ENCODE measurements at regions not wholly inside any gene's neighbourhood (a gene's known extent, or its start where the extent isn't known, plus 50 kb on each side); places are given as distances from the start of the nearest gene placed in this dataset.
"Not testable (repeated sequence)": the region's sequence is repeated elsewhere in the genome, so short reads cannot be mapped to it uniquely, and the experiment has no call there.

DNA sequence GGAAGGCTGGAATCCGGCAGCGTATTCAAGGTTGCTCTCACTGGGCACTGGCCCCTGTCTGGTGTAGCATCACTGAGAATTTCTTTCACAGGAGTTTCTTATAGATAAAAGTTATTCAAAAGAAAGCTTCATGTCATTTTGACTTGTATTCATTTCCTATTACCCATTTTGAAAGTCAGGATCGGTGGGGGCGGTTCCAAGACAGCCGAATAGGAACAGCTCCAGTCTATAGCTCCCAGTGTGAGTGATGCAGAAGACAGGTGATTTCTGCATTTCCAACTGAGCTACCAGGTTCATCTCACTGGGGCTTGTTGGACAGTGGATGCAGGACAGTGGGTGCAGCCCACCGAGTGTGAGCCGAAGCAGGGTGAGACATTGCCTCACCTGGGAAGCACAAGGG is 51.5 kb upstream of the CDC42EP3 start:
- DNase-seq = not testable (repeated sequence)

DNA sequence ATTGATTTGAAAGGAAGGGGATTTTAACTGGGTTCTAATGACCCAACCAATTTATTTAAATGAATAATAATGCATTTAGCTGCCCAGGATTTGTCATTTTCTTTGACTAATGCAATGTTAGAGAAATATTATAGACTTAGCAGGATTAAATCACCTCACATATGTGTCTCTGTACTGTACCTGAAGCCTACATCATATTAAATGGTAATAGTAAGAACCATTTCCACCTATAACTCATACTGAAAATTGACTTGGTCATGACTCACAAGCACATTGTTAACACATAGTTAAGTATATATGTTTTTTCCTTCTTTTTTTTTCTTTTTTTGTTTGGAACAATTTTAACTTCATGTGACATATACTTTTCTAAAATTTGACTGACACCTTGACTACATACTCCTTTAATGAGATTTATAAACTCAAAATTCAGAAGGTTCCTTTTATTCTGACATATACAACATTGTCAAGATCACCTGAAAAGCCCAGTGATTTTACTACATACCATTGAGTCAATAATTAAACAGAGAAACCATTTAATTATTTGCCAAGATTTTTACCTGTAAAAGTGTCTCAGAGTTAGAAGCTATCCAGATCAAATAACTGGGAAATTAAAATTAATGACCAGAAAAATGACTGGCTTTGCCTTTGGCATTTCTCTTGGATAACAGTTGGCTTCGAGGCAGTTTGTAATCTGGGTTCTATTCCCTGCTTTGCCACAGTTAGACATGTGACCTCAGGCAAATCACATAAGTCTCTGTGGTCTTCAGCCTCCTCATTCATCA is 58.8 kb upstream of the CDC42EP3 start:
- no peak for DNase-seq

DNA sequence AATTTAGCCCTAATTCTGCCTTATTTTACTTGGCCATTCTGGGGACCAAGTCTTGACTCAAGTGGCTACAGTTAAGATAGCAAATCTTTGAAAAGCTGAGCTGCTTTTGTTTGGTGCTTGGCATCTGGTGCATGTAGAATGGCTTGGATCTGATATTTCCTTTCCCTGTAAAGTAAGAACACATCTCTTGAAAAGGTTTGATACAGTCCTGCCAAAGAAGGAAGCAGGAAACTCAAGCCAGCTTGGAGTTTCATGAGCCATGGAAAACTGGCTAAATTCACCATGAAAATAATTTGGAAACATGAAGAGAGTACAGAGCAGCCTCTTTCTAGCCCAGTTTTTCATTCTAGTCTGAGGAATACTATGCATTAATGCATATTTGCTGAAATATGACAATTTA is 61.0 kb upstream of the CDC42EP3 start:
- not testable (repeated sequence) for DNase-seq

DNA sequence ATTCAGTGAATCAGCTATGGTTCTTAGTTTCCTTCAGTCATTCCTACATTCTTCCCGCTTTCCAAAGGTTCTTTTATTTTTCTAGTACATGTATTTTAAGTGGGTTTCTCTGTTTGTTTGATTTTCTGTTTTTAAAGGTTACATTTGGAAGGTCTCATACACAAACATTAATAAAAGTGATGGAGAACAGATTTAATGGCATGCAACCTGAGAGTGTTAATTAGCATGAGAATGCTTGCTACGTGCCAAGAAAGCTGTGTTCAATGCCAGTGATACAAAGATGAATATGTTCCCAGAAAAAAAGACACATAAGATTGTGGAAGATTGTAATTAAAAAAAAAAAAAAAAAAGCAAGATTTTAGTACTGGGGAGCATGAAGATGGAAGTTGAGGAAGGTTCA is 61.8 kb upstream of the CDC42EP3 start:
- no peak for DNase-seq

DNA sequence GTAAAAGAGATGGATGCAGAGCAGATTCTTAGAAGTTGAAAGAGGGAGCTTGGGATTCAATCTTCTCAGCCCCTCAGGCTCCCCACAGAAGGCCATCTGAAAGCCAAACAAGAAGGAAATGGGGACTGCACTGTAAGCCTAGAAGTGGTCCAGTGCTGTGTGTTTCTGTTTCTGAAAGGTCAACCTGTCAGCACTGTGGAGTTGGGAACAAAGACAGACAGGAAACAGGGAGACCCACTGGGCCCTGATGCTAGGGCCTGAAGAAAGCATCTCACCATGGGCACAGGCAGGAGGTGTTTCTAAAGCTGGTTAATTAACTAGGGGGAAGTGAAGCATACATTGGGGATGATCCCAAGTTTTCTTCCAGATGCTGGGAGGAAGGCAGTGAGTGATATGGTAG is 62.5 kb upstream of the CDC42EP3 start:
- not testable (repeated sequence) for DNase-seq

DNA sequence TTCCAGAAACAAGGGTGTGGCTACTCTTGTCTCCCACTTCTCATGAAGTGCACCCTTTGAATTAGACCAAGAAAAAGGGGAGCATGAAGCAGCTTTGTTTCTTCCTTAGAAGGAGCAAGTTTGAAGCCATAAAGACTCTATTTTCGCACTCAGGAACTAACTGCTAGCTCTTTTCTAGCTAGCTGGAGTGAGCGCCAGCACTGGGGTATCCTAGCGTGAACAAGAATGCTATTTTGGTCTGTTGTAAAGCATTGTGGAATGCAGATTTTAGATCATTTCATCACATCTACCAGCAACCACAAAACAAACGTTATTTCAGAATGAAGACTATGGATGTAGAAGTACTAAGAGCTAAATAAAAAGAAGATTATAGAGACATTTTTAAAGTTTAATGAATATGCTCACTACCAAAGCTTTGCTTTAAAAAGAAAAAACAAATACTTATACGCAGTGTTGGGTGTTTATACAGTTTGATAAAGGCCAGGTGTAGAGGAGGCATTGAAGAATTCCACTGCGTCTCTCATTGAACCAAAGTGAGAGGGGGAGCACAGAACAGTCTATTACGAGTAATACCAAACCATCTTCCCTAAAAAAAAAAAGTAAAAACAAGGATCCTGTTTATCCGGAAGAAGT is 63.6 kb upstream of the CDC42EP3 start:
- not testable (repeated sequence) for DNase-seq

DNA sequence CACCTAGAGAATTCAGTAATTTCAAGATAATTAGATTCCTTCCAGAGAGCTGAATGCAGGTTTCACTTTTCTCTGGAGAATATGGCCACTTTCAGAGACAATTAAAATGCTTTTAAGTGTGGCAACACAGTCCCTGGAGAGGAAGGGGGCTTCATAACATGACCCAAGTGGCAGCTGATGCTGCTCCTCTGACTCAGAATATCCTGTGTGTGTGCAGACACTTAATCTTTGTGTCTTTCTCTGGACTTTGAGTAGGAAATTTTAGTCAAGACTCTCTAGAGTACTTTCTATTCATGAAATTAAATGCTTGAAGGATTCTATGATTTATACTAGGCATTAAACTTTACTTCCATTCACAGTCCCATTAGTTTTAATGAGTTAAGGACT is 64.1 kb upstream of the CDC42EP3 start:
- DNase-seq = not testable (repeated sequence)

DNA sequence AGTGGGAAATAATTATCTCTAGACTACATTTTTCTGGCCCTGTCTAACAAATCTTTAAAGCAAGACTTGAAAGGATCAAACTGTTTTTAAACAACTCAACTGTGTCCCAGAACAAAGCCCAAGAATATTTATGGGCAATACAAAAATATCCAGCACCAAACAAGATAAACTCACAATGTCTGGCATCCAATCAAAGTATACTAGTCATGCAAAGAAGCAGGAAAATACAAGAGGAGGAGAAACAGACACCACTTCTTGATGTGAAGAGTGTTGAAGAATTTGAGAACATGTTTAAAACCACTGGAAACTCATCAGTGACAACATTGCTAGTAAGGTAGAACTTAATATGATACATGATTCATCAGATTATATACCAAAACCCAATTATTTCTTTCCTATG is 66.1 kb upstream of the CDC42EP3 start:
- no peak for DNase-seq

DNA sequence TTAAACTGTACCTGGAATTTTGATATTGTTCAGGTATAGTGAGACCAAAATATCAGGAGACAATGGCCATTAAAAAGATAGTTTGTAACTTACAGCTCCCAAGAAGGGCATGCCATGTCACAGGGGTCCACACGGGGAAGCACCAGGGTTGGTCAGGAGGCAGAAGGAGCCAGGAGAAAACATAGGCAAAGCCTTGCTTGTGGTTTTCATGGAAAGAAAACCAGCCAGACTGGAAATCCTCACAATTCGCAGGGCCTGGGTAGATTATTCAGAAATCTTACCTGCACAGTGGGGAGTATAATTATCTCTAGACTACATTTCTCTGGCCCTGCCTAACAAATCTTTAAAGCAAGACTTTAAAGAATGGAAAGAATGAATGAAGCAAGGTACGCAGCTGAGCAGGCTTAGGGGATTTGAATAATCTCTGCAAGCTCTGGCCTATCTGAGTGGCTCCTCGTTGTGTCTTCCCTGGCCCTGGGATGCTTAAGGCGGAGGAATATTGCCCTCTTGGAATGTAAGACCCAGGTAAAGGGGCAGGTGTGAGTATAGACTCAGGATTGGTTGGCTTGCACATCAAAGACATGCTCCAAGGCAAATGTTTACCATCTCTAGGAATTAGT is 66.9 kb upstream of the CDC42EP3 start:
- DNase-seq = no peak

DNA sequence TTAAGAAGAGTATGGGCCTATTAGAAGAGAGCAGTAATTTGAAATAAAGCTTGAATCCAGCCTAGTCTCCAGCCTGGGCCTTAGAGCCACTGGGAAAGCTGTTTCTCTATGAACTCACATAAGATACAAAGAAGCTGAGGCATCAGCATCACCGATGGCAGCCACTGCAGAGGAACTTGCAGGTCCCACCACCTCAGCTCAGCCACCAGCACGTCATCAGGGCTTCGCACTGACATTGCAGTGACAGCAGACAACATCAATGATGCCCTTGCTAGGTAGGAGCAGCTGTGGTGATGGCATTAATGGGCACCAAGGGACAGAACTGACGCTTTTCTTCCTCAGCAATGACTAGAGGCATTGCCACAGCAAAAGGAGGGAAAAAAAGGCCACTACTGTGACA is 67.7 kb upstream of the CDC42EP3 start:
- DNase-seq = no peak

DNA sequence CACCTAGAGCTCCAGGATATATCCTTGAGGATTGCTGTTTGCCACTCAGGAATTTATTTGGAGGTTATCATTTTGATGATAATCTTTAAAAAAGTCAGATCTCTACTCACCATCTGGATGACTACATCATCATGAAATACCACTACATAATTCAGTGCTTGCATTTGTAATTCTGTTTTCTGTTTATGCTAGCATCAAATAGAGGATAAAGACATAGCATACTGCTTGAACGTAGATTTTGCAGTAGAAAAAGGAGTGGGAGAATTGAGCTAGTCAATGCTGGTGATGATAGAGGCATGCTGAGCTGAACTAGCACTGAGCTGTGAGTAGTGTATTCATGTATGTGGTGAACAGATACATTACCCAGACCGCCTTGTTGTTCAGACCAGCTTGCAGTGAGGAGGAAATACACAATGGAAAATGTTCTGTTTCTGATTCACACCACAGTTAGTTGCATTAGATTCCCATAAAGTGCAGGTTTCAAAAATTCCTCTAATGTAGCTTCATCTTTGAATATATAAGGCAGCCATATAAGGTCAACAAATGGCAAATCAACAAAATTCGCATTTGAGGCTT is 68.8 kb upstream of the CDC42EP3 start:
- DNase-seq = no peak

DNA sequence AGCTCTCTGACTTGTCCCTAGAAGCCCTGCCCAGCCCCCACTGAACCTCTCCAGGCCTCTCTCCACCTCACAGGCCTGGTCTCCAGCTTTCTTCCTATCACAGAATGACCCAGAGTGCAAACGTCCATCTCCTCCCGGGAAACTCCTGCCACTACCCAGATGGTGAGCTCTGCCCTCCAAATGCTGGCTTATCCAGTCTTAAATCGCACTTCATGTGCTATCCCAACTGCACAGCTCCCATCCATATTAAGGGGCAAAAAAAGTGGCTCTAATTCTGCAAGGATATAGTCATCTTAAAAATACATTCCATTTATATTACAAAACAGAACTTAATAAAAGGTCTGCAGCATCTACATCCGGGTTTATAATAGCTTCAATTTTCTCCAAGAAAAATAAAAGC is 70.8 kb upstream of the CDC42EP3 start:
- no peak for DNase-seq

DNA sequence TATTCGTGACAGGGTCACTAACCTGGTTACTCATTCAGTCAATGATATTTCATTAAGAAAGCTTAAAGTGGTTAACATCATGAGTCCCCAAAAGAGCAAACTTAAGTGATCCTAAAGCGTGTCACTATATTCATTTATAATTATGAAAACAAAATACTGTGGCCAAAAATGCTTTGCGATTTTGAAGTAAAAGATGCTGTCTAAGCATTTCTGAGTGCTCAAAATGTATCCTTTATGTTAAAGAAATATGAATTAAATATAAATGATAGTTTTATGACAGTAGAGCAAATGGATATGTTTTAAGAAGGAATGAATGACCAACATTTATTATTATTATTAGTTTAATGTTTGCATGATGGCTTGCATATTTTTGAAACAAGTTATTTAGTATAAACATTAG is 72.6 kb upstream of the CDC42EP3 start:
- no peak for DNase-seq

DNA sequence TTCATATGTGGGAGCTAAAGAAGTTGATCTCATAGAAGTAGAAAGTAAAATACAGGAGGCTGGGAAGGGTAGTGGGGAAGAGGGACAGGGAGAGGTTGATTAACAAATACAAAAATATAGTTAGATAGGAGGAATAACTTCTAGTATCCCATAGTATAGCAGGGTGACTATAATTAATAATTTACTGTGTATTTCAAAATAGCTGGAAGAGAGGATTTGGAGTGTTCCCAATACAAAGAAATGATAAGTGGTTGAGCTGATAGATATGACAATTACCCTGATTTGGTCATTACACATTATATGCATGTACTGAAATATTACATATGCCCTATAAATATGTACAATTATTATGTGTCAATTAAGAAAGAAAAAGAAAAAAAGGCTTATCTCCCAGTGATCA is 73.5 kb upstream of the CDC42EP3 start:
- DNase-seq = not testable (repeated sequence)

DNA sequence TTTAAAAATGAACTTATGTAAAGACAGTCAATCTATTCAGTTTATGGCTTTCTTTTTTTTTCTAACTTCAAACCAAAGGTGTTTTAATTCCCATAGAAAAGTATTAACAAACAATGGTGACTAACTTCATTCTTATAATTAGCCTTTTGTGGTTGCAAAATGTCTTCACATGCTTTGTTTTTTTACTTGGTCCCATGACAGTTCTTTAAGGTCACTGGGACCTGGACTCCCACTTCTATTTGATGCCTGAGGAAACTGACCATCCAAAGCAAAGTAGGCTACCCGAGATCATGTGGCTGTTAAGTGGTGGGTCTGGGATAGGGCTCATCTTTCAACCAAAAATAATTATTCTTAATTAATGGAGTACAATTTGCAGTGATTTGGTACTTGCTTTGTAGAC is 74.6 kb upstream of the CDC42EP3 start:
- DNase-seq = not testable (repeated sequence)

DNA sequence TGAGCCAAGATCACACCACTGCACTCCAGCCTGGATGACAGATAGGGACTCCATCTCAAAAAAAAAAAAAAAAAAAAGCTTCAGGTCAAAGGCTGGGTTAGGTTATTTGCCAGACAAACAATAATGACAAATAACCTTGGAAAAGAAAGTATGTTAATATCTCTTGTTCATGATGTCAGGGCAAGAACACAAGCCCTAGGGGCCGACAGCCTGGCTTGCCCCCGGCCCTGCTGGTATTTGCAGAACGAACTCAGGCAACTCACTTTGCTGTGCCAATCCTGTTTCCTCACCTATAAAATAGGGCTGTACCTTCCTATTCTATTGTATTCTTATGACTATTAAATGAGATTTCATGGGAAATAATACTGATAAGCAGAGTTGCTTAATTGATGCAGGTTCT is 75.4 kb upstream of the CDC42EP3 start:
- no peak for DNase-seq

DNA sequence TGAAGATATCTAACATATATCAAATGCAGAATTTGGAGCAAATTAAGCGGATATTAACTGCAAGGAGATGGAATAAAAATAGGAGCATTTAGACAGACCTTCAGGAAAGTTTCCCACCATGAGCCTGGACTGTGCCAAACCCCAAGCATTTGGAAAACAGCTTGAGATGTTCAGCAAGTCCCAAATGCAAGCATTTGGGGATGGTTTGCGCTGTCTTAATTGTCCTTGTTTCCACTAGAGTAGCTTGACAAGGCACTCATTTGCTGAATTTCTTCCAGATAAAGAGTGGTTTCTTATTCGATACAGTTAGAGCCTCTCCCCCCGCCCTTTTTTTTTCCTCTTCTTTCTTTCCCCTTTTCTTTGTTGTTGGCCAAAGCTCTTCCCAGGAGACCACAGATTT is 77.1 kb upstream of the CDC42EP3 start:
- DNase-seq = no peak

DNA sequence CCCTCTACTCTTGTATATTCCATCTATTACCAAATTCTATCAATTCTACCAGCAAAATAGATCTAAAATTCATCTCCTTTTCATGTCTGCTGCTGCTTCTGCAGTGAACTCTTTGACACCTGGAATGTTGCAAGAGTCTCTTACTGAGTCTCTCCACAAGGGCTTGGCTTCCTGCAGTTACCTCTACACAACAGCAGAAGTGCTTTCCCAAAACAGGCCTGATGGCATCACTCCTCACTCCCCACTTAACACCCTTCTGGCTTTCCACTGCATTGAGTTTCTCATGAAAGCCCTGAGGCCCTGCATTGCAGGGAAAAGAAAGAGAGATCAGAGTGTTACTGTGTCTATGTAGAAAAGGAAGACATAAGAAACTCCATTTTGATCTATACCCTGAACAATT is 78.8 kb upstream of the CDC42EP3 start:
- DNase-seq = not testable (repeated sequence)

DNA sequence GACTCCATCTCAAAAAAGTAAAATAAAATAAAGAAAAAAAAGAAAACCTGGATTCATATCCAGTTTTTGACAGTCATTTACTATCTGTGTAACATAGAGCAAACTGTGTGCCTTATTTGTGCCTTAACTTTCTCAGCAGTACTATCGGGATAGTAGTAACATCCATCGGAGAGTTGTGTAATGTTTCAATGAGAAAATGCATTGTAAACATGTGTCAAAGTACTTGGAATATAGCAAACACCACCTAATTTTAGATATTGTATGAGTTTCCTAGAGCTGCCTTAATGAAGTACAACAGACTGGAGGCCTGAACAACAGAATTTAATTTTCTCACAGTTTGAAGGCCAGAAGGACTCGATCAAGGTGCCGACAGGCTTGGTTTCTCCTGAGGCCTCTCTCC is 81.3 kb upstream of the CDC42EP3 start:
- DNase-seq = no peak

DNA sequence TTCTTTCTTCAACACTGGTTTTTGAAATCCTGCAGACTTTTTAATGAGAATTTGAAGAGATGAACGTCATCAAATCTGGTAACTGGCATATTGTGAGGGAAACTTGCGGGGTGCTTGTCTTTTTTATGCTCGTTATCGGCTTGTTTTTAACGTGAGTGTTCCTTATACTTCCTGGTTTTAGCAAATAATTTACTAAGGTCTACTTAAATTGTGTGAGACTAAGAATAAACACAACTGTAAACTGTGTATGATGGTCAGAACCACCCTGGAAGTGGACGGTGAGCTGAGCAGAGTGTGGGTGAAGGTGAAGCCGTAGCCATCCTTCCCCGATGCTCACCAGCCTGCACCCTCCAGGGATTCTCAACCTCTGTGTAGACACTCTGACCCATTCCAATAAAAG is 82.3 kb upstream of the CDC42EP3 start:
- DNase-seq = no peak

DNA sequence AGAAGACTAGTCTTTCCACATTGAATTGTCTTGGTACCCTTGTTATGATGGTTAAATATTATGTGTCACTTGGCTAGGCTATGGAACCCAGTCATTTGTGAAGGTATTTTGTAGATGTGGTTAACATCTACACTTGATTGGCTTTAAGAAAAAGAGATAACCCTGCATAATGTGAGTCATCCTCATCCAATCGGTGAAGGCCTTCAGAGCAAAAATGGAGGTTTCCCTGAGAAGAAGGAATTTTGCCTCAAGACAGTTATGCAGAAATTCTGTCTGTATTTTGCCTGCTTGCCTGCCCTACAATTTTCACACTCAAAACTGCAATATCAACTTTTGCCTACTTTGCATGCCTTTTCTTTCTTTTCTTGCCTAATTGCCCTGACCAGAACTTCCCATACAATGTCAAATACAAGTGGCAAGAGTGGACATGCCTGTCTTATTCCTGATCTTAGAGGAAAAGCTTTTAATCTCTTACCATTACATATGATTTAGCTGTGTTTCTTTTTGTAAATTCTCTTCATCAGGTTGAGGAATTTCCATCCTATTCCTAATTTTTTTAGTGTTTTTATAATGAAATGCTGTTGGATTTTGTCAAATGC is 84.6 kb upstream of the CDC42EP3 start:
- not testable (repeated sequence) for DNase-seq

DNA sequence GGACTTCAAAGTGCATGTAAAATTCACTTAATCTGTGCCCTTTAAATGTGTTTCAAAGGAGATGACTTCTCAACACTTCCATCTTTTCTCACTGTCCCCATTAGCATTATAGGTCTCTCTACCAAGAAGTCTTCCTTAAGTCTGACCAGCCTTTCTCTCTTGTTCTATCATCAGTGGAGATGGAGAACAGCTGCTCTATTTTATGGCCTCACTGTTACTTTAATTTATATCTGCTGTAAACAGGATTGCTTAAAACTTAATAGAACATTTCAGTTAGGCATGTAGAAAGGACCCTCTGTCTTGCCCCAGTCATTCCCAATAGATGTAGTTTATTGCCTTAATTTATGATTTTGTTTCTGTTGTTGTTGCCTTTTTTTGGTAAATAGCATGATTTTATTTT is 86.0 kb upstream of the CDC42EP3 start:
- not testable (repeated sequence) for DNase-seq

DNA sequence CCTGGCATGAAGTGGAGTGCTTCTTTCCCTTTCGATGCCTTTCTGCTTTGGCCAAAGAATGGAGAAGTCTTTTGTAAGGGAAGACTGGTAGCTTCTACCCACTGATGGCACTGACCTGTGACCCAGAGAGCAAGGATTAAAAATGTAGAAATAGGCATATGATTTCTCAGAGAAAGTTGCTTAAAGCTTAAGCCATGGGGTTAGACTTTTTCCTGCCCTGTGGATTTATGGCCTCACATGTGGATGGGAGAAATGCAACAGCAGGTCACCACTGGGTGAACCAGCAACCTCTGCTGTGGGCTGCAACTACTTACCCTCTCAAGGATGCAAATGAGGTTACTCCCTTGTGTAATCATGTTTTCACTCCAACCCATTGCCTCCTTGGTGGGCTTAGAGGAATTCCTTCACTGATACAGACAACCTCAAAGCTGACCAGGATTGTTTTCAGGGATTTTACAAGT is 86.7 kb upstream of the CDC42EP3 start:
- DNase-seq = not testable (repeated sequence)

Data from SHP77 (cell line).